NCI-H146 treated with DMSO at 0.1 percent for 48 hours (cell line): ENCODE measurements at regions not wholly inside any gene's neighbourhood (a gene's known extent, or its start where the extent isn't known, plus 50 kb on each side); places are given as distances from the start of the nearest gene placed in this dataset.

Source experiments
- DNase-seq: peaks from one replicate; lab custom pipeline; 2025; ENCODE audit not compliant: unreplicated experiment; lab: John Stamatoyannopoulos, UW

DNA sequence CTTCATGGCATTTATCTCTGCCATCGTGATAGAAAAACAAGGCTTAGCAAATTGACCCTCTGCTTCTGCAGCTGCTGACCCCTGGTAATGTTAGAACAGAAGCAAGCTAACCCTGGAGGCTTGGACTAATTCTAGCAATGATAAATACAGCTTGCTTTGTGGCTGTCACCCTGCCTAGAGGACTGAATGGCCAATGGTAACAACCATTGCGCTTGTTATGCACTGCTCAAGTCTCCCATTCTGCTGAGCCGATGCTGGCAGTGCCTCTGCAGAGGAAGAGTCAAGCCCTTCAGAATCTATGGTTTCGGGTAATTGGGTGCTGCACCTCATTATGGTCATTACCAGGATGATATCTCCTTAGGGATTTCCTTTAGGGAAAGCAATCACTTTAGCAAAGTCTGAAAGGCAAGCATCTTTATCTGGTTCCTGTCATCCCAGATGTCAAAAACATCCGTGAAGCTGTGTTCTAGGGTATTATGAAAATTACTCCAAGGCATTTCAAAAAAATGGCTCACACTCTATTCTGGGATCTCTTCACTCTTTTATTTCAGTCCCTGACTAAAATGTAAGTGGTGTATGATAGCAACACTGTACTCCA is 186.8 kb upstream of the DLGAP1 start:
- no peak for DNase-seq

DNA sequence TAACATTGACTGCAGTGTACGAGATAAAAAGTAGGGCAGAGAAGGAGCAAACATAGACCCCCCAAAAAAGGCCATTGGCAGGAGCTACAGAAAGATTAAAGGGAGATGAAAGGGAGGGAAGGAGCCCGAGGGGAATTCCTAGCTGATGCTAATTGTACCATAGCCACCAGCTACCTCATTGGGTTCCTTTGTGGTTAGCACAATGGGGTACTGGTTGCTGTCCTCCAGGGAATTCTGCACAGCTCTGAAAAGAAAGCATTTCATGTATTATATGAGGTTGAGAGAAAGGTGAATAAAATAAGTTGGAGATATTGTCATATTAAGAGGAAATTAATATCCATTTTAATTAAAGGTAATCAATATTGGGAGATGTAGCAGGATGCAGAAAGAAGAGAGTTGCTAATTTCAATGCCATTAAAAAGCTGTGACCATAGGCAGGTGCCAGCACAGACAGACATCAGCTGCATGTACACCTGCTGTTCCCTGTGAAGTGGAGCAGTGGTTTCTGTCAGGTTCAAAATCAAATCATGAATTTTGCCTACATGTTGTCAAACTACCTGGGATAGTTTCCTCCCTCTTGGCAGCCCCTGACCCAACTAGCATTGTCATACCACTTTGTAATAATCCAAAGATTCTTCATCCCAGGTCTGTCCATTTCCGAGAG is 185.4 kb upstream of the DLGAP1 start:
- DNase-seq: no peak

DNA sequence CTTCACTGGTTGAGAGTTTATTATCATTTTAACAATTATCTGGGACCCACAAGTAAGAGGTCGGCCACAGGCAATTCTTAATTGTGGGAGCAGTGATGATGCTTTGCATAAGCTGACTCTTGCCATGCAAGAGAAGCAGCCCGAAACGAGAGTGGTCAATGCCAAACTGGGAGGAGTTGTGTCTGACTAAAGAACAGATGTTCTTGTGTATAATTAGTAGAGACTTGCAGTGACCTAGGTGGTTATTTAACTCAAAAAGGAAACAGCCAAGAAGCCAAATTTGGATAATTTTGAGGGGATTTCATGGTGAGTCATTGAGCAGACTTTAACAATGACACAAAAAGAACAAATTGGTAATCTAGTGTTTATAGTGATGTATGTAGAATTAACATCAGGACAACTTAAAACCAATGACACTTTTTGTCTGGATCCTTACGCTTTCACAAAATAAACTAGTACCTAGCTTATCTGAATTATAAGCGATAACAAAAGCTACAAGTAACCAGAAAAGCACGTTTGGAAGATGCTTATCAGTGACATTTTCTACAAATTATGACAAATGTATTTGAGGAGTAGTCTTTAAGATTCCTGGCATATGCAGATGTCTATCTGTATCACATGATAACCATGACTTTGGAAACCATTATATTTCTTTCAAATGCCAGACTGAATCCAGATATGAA is 184.7 kb upstream of the DLGAP1 start:
- DNase-seq: no peak

DNA sequence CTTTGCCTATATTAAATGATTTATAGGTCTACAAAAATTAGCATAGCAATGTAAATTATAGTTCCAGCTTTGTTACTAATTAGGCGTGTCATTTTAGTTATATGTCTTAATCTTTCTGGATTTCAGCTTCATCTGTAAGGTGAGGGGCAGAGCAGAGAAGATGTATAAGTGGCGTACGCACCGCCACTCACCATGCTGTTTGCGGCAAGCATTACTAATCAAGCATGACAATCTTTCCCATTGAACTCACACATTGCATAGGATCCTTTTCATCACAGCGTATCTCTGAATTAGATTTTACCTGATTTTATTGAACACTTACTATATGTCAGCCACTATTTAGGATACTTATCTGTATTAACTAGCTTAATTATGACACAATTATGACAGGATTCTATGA is 183.6 kb upstream of the DLGAP1 start:
- DNase-seq: no peak

DNA sequence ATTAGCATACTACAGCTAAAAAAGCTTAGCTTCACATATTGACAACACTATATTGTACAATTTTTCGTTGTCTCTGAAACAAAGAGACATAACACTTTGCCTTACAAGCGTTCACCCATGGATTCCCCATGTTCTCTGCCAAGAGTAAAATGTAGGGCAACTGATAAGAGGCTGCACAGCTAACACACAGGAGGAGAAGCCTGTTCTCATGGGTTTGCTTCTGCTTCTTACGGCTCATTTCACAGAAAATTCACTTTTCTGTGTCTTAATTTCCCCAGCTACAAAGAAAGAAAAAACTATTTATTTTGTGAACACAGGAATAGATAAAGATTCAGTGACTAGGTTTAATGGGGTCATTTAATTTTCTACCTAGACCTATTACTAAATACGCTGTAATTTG is 182.8 kb upstream of the DLGAP1 start:
- no peak for DNase-seq

DNA sequence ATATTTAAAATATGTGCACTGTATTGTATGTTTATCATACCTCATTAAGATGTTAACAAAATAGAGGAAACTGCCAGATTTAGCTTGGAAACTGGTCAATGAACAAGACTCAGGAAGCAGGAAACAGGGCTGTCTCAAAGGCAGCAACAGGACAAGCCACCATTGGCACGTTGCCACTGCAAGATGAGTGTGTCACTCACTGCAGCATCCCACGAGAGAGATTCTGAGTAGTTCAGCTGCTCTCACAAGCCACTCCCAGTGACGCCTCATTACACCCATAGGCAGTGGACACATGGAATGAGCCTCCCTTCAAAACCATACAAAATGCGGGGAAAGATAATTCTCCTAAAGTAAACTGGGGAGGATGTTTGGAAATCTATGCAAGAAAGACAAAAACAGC is 181.9 kb upstream of the DLGAP1 start:
- DNase-seq: no peak

DNA sequence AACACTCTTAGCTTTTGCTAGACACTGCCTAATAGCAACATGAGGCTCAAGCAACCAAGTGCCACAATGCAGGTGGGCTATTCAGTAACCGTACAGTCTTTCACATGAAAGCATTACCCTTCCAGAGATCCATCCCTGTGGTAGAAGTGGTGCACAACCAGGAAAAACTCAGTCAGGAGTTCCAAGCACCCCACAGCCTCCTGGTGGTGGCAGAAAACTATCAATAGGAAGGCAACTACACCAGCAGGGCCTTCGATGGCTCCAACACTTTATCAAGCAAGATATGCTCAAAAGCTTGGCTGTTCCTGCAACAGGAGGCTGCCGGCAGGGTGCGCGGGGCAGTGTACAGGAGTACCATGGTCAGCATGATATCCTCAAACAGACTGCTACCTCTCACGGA is 176.1 kb upstream of the DLGAP1 start:
- no peak for DNase-seq

DNA sequence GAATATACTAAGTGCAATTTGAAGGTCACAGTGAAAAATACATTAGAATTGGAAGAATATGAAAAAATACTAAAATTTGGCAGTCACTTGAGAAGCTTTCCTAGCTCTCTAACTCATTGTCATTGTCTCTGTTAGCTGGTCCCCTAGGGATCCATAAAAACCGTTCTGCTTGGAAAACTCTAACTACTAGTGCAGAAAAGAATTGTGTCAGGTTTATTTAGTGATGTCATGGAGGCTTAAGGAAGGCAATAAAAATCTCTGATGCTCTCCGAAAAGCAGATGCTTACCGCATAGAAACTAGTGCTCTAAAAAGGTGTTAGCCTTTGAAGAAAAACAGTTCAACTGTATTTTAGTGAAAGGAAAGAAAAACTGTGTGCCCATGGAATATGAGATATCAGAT is 150.1 kb upstream of the DLGAP1 start:
- no peak for DNase-seq

DNA sequence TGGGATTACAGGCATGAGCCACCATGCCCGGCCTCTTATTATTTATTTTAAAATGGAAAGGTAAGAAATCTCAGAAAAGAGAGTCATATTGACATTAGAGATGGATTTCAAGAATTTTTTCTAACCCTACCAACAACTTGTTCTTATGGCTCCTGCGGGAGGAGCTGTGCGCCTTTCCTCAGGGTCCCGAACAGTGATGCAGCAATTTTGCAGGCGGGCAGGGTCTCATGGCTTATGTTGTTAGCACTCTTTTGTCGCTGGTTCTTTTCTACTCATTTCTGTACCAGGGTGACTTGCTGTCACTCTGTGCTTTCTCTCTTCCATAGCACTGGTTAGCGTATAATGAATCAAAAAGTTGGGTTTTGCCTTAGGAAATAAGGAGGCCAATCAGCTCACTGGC is 148.8 kb upstream of the DLGAP1 start:
- no peak for DNase-seq

DNA sequence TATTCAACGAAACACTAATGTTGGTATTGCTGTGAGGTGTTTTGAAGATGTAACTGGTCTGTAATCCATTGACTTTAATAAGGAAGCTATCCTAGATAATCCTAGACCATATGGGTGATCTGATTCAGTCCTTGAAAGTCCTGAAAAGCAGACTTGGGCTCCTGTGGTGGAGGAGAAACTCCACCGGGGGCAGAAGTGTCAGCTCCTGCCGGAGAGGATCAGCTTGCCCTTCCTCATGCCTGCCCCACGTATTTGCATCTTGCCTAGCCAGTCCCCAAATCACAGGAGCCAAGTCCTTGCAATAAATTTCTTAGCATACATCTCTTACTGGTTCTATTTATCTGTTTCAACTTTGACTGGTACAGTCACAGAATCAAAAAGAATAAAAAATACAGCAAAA is 144.2 kb upstream of the DLGAP1 start:
- DNase-seq: no peak

DNA sequence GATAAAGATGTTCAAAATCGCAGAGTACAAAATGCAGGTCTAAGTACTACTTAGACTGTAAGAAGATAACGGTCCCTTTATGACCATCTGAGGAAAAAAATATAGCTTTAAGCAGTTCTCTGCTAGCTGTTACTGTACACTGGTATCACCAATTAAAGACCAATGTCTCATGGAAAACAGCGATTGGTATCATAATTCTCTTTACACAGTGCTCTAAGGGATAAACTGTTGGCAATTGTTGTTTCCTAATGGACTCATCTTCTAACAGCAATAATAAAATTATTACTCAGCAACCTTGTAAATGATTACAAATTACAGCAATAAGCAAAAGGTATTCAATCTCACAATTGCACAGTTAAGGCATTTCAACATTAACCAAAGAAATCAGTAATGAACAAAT is 142.2 kb upstream of the DLGAP1 start:
- DNase-seq: no peak

DNA sequence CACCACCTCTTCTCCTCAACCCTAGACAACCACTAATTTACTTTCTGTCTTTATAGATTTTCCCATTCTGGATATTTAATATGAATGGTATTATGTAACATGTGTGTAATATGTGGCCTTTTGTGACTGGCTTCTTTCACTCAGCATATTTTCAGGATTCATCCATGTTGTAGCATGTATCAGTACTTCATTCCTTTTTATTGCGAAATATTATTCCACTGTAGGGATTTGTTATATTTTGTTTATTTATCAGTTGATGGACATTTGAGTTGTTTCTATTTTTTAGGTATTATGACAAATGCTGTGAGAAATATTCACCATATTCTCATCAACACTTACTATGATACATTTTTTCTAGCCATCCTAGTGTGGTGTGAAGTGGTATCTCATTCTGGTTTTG is 138.8 kb upstream of the DLGAP1 start:
- DNase-seq: no peak

DNA sequence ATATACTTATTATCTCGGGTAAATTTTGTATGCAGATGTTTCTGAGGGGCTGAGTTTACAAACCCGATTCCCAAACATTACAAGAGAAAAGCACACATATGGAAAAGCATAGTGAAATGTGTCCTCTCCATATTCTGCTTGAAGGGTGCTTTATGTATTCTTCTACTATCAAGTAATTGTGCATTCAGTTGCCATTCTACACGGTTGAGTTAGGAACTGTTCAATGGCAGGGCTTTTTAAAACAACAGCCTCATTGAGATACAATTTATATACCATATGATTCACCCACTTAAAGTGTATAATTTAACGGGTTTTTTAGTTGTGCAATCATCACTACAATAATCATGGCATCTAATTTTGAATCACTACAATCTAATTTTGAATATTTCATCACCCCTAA is 138.4 kb upstream of the DLGAP1 start:
- DNase-seq: no peak

DNA sequence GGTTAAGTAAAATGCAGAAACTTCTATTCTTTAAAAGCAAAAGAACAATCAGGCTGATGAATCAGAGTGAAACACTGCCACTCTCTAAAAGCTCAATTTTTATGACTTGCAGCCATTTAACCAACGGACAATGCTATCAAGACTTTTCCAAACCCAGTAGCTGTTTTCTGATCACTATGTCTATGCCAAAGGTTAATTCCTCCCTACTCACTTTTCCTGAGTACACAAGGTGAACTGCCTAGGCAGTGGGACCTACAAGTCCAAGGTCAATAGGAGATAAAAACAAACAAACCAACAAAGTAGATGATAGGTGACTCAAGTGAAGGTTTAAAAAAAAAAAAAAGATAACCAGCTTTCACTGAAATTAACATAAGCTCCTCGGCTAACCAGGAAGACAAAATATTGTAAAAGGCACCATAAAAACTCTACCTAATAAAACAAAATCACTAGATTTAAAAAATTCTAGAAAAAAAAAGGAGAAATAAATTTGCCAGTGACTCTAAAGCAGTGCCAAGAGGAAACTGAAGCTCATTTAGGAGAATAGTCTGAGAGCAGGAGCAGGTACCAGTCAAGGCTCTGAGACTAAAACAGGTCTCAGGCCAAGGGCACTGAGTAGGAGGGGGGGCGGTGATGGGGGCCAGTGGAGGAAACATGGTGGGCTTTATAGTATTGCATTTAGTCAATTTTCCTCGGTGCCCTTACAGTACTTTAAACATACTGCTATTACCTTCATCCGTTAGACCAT is 134.1 kb upstream of the DLGAP1 start:
- DNase-seq: no peak

DNA sequence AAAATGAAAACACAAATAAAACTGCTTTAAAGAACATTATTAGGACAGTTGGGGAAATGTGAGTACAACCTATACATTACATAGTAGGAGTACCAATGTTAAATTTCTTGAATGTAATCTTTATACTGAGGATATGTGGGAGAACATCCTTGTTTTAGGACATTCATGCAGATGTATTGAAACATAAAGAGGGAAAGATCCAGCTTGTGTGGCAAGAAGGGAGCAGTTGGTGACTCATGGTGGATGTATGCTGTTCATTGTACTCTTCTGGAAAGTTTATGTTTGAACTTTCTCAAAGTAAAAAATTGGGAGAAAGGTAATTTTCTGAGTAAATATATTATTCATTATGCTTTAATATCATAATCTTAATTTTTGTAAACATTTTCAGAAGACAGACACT is 132.1 kb upstream of the DLGAP1 start:
- no peak for DNase-seq

DNA sequence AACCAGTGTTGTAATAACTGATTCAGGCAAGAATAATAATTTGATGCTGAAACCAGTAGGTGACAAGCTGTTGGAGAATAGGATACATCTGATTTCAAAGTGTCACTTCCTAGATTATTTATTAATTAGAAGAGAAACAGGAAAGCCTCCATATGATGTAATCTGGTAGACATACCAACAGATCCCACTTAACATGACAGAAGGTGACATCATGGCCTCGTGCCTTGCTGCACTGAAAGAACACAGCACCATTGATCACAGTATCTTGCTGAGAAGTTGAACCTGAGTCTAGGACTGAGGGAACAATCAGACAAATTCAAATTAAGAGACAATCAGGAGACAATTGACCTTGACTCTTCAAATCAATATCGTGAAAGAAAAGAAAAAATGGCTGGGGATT is 131.6 kb upstream of the DLGAP1 start:
- no peak for DNase-seq

DNA sequence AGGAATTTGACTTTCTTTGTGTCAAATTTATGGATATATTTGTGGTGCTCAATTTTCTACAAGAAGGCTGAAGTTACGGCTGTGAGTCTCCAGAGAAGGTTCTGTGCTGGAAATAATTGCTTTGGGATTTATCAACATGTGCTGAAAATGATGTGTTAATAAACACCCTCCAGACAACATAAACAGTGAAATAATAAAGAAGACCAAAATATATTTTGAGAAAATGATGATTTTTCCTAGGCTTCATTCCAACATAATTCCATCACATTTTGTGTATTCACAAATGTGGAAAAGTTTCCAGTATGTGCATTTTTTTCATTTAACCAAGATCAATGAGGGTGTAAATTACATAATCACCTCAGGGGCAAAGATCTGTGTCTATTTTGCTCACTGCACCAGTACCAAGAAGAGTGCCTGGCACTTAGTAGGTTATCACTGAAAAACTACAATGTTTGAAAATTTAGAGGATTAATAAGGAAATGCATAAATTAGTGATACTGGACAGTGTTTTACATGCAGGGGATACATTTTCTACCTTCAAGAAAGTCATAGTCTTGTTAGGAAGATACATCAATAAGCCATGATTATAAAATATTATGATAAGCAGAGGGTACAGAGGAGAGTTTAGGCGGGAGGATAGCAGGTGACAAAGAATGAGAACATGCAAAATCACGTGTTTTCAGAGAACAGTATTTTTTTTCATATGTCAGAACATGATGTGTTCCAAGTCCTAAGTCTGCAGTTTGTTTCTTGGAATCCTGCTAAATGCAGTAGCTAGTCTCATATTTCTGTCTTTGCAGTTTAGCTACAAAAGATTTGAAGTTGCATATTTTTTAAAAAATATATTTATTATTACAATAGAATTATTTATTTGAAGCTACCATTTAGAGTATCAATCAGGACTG is 127.6 kb upstream of the DLGAP1 start:
- DNase-seq: no peak

DNA sequence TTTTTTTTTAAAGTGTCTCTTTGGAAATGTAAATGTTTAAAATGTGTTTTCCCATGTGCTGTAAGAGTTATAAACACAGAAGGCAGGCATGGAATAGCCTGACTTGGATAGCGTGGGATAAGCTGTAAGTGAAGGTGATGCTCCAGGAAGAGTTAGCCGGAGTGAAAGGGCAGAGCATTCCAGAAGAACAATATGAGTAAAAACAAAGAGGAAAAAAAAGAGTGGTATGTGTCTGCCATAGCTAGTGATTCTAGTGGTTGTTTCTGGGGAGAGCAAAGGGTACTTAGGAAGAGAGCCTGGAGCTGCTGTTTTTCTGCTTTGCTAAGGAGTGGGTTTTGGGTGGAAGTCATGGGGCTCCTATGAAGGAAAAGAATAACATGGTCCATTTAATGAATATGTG is 126.9 kb upstream of the DLGAP1 start:
- no peak for DNase-seq

DNA sequence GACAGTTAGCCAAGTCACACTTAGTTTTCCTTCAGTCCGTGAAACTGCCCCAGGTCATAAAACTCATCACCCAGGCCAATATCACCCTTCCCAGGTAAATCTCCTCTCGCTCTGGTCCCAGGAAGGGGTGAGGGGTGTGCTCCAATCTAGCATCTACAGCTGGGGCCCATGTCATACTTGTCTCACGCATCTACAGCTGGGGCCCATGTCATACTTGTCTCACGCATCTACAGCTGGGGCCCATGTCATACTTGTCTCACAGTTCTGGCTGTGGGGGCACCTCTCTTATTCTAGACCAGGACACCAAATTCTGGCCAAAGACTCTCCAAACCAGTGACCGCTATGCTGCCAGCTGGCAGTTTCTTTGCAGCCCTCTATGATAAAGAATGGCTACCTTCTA is 123.3 kb upstream of the DLGAP1 start:
- no peak for DNase-seq

DNA sequence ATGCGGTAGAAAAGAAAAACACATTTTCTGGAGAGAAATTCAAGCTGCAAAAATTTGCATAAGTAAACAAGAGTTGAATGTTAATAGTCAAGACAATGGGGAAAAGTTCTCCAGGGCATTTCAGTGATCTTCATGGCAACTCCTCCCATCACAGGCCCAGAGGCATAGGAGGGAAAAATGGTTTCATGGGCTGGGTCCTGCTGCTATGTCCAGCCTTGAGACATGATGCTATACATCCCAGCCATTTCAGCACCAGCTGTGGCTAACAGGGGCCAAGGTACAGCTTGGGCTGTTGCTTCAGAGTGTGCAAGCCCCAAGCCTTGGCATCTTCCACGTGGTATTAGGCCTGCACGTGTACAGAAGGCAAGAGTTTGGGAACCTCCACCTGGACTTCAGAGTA is 118.6 kb upstream of the DLGAP1 start:
- no peak for DNase-seq

DNA sequence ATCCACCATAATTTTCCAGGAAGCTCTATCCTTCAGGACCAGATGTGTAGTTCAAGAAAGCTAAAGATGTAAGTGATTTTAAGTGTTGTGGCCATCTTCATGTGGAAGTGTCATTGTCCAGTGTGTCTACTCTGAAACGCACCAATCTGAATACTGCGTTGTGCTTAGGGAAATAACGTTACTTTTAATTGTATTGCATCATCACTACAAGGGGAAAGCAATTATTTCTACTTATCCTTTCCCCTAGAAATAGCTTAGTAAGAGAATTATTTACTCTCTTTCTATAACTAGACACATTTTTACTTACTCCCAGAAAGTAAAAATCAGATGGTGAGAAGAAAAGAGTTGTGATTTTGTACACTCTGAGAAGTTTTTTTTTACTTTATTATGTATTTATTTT is 102.4 kb upstream of the DLGAP1 start:
- no peak for DNase-seq
